ENCODE measurements at regions not wholly inside any gene's neighbourhood (a gene's known extent, or its start where the extent isn't known, plus 50 kb on each side); places are given as distances from the start of the nearest gene placed in this dataset.

- TF ChIP-seq, protein P1, sequence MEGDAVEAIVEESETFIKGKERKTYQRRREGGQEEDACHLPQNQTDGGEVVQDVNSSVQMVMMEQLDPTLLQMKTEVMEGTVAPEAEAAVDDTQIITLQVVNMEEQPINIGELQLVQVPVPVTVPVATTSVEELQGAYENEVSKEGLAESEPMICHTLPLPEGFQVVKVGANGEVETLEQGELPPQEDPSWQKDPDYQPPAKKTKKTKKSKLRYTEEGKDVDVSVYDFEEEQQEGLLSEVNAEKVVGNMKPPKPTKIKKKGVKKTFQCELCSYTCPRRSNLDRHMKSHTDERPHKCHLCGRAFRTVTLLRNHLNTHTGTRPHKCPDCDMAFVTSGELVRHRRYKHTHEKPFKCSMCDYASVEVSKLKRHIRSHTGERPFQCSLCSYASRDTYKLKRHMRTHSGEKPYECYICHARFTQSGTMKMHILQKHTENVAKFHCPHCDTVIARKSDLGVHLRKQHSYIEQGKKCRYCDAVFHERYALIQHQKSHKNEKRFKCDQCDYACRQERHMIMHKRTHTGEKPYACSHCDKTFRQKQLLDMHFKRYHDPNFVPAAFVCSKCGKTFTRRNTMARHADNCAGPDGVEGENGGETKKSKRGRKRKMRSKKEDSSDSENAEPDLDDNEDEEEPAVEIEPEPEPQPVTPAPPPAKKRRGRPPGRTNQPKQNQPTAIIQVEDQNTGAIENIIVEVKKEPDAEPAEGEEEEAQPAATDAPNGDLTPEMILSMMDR (IDR thresholded peaks at IDR 0.05) = no peak
- no peak for TF ChIP-seq POLR2AphosphoS5 (IDR thresholded peaks at IDR 0.05; ENCODE audit: insufficient read depth in 1 of 2, low read depth in 1 of 2)
Measured at GRCh38 chr2:200247494-200247893, 59.0 kb upstream of the SPATS2L start.
